GM23338 (cell line): ENCODE measurements at regions not wholly inside any gene's neighbourhood (a gene's known extent, or its start where the extent isn't known, plus 50 kb on each side); places are given as distances from the start of the nearest gene placed in this dataset.

ENCODE experiments used
- CREB1 ChIP-seq: fragments of 250-450 bp; sonication (Bioruptor Pico); IDR thresholded peaks from 2 replicates; pipeline ENCODE4 v1.5.0; 2020; ENCODE audit warnings: low read depth, mild to moderate bottlenecking, moderate library complexity
- ETS1 ChIP-seq: IDR thresholded peaks from 2 replicates; pipeline ENCODE4 v1.6.1; 2016; ENCODE audit warnings: antibody characterized with exemption
- EZH2phosphoT487 ChIP-seq: fragments of 200-600 bp; sonication (generic); IDR thresholded peaks from one replicate; pipeline ENCODE4 v1.8.1; 2018; ENCODE audit warnings: antibody characterized with exemption; ENCODE audit not compliant: unreplicated experiment
- TF ChIP-seq, protein P1 (sequence below): fragments of 250-450 bp; sonication (Bioruptor Pico); IDR thresholded peaks from 2 replicates; pipeline ENCODE4 v1.5.0; 2020; ENCODE audit warnings: mild to moderate bottlenecking, moderate library complexity
- TF ChIP-seq, protein P2 (sequence below), 2 experiments: fragments of 200-600 bp in 1 of 2; sonication (generic) in 1 of 2; conservative IDR thresholded peaks; 2 replicates each; pipeline versions ENCODE4 v1.5.1 to v1.6.1; 2016 to 2017; ENCODE audit warnings: antibody characterized with exemption in 2 of 2, low read depth in 2 of 2, mild to moderate bottlenecking in 2 of 2, moderate library complexity in 1 of 2
- TF ChIP-seq, protein P3 (sequence below): IDR thresholded peaks from one replicate; pipeline ENCODE4 v1.6.1; 2018; ENCODE audit warnings: antibody characterized with exemption; ENCODE audit not compliant: unreplicated experiment

DNA sequence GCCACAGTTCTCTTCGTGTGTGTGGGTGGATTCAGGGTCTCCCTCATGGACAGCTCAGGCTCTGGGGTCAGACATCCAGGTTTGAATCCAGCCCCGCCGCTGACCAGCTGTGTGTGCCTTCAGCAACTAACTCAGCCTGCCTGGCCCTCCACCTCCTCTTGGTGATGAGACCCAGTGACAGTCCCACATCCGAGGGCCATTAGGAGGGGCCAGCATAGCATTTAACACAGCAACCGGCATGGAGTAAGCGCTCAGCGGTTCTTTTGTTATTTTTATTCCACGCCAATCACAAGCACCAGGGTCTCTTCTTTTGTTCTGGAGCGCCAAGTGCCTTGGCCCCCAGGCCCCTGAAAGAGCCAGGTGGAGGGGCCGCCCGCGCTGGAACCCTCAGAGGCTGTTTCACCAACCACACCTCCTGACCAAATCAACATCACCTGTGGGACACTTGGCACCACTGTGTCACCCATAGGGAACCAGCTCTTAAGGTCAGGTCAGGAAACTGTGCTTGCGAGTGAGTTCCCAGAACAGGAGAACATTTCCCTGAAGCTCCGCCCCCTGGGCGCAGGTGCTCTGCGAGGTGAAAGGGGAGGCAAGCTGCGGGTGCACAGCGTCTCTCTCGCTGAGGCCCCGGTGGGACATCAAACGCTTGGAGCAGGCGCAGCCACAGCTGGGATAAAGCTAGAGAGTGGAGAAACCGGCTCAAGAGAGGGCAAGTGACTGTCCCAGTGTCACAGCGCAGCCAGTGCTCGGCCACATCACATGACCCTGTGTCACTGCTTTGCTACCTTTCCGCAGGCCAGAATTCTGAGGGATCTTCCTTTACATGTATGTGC lies 311.3 kb downstream of the UACA start (continued):
- TF ChIP-seq, protein P1, sequence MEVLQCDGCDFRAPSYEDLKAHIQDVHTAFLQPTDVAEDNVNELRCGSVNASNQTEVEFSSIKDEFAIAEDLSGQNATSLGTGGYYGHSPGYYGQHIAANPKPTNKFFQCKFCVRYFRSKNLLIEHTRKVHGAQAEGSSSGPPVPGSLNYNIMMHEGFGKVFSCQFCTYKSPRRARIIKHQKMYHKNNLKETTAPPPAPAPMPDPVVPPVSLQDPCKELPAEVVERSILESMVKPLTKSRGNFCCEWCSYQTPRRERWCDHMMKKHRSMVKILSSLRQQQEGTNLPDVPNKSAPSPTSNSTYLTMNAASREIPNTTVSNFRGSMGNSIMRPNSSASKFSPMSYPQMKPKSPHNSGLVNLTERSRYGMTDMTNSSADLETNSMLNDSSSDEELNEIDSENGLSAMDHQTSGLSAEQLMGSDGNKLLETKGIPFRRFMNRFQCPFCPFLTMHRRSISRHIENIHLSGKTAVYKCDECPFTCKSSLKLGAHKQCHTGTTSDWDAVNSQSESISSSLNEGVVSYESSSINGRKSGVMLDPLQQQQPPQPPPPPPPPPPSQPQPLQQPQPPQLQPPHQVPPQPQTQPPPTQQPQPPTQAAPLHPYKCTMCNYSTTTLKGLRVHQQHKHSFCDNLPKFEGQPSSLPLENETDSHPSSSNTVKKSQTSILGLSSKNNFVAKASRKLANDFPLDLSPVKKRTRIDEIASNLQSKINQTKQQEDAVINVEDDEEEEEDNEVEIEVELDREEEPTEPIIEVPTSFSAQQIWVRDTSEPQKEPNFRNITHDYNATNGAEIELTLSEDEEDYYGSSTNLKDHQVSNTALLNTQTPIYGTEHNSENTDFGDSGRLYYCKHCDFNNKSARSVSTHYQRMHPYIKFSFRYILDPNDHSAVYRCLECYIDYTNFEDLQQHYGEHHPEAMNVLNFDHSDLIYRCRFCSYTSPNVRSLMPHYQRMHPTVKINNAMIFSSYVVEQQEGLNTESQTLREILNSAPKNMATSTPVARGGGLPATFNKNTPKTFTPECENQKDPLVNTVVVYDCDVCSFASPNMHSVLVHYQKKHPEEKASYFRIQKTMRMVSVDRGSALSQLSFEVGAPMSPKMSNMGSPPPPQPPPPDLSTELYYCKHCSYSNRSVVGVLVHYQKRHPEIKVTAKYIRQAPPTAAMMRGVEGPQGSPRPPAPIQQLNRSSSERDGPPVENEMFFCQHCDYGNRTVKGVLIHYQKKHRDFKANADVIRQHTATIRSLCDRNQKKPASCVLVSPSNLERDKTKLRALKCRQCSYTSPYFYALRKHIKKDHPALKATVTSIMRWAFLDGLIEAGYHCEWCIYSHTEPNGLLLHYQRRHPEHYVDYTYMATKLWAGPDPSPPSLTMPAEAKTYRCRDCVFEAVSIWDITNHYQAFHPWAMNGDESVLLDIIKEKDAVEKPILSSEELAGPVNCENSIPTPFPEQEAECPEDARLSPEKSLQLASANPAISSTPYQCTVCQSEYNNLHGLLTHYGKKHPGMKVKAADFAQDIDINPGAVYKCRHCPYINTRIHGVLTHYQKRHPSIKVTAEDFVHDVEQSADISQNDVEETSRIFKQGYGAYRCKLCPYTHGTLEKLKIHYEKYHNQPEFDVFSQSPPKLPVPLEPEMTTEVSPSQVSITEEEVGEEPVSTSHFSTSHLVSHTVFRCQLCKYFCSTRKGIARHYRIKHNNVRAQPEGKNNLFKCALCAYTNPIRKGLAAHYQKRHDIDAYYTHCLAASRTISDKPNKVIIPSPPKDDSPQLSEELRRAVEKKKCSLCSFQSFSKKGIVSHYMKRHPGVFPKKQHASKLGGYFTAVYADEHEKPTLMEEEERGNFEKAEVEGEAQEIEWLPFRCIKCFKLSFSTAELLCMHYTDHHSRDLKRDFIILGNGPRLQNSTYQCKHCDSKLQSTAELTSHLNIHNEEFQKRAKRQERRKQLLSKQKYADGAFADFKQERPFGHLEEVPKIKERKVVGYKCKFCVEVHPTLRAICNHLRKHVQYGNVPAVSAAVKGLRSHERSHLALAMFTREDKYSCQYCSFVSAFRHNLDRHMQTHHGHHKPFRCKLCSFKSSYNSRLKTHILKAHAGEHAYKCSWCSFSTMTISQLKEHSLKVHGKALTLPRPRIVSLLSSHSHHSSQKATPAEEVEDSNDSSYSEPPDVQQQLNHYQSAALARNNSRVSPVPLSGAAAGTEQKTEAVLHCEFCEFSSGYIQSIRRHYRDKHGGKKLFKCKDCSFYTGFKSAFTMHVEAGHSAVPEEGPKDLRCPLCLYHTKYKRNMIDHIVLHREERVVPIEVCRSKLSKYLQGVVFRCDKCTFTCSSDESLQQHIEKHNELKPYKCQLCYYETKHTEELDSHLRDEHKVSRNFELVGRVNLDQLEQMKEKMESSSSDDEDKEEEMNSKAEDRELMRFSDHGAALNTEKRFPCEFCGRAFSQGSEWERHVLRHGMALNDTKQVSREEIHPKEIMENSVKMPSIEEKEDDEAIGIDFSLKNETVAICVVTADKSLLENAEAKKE (CRISPR knock-in tag), result no peak
- TF ChIP-seq ETS1 (no peak), CREB1 (CRISPR knock-in tag) (no peak), EZH2phosphoT487 (no peak)
- TF ChIP-seq, protein P2, sequence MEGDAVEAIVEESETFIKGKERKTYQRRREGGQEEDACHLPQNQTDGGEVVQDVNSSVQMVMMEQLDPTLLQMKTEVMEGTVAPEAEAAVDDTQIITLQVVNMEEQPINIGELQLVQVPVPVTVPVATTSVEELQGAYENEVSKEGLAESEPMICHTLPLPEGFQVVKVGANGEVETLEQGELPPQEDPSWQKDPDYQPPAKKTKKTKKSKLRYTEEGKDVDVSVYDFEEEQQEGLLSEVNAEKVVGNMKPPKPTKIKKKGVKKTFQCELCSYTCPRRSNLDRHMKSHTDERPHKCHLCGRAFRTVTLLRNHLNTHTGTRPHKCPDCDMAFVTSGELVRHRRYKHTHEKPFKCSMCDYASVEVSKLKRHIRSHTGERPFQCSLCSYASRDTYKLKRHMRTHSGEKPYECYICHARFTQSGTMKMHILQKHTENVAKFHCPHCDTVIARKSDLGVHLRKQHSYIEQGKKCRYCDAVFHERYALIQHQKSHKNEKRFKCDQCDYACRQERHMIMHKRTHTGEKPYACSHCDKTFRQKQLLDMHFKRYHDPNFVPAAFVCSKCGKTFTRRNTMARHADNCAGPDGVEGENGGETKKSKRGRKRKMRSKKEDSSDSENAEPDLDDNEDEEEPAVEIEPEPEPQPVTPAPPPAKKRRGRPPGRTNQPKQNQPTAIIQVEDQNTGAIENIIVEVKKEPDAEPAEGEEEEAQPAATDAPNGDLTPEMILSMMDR (conservative IDR thresholded peaks at IDR 0.05; ENCODE audit: low read depth in 2 of 2), result no peak
- TF ChIP-seq, protein P3, sequence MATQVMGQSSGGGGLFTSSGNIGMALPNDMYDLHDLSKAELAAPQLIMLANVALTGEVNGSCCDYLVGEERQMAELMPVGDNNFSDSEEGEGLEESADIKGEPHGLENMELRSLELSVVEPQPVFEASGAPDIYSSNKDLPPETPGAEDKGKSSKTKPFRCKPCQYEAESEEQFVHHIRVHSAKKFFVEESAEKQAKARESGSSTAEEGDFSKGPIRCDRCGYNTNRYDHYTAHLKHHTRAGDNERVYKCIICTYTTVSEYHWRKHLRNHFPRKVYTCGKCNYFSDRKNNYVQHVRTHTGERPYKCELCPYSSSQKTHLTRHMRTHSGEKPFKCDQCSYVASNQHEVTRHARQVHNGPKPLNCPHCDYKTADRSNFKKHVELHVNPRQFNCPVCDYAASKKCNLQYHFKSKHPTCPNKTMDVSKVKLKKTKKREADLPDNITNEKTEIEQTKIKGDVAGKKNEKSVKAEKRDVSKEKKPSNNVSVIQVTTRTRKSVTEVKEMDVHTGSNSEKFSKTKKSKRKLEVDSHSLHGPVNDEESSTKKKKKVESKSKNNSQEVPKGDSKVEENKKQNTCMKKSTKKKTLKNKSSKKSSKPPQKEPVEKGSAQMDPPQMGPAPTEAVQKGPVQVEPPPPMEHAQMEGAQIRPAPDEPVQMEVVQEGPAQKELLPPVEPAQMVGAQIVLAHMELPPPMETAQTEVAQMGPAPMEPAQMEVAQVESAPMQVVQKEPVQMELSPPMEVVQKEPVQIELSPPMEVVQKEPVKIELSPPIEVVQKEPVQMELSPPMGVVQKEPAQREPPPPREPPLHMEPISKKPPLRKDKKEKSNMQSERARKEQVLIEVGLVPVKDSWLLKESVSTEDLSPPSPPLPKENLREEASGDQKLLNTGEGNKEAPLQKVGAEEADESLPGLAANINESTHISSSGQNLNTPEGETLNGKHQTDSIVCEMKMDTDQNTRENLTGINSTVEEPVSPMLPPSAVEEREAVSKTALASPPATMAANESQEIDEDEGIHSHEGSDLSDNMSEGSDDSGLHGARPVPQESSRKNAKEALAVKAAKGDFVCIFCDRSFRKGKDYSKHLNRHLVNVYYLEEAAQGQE, result no peak
